ENCODE measurements at regions not wholly inside any gene's neighbourhood (a gene's known extent, or its start where the extent isn't known, plus 50 kb on each side); places are given as distances from the start of the nearest gene placed in this dataset.

- no peak overlapping the region for H3K4me3 ChIP-seq (ENCODE audit: control insufficient read depth, low read depth, low read length)
- TF ChIP-seq CTCF (conservative IDR thresholded peaks at IDR 0.05; ENCODE audit: control insufficient read depth, insufficient read depth, low read depth, low read length) = no peak
- peak; percentile 67 for DNase-seq (ENCODE audit: low read depth)
Measured at GRCh38 chr6:16966791-16967469, 134.9 kb upstream of the STMND1 start.

- H3K4me3 ChIP-seq (ENCODE audit: control insufficient read depth, low read depth, low read length) = no peak overlapping the region
- DNase-seq (ENCODE audit: low read depth) = no peak
- no peak for TF ChIP-seq CTCF (conservative IDR thresholded peaks at IDR 0.05; ENCODE audit: control insufficient read depth, insufficient read depth, low read depth, low read length)
Measured at GRCh38 chr6:16965689-16966088, 136.2 kb upstream of the STMND1 start.

GRCh38 chr6:16964553-16965499, 137.0 kb upstream of the STMND1 start:
- H3K4me3 ChIP-seq (ENCODE audit: control insufficient read depth, low read depth, low read length) = no peak overlapping the region

GRCh38 chr6:16961577-16961976, 140.3 kb upstream of the STMND1 start:
- DNase-seq (ENCODE audit: low read depth) = no peak
- H3K4me3 ChIP-seq (ENCODE audit: control insufficient read depth, low read depth, low read length) = no peak overlapping the region
- no peak for TF ChIP-seq CTCF (conservative IDR thresholded peaks at IDR 0.05; ENCODE audit: control insufficient read depth, insufficient read depth, low read depth, low read length)

More at GRCh38 chr6:16964553-16965499, 137.0 kb upstream of the STMND1 start:
- peak; percentile 67 for DNase-seq (ENCODE audit: low read depth)
- peak; percentile 98 for TF ChIP-seq CTCF (conservative IDR thresholded peaks at IDR 0.05; ENCODE audit: control insufficient read depth, insufficient read depth, low read depth, low read length)

- no peak for DNase-seq (ENCODE audit: low read depth)
- no peak for TF ChIP-seq CTCF (conservative IDR thresholded peaks at IDR 0.05; ENCODE audit: control insufficient read depth, insufficient read depth, low read depth, low read length)
- no peak overlapping the region for H3K4me3 ChIP-seq (ENCODE audit: control insufficient read depth, low read depth, low read length)
Measured at GRCh38 chr6:16959789-16960188, 142.1 kb upstream of the STMND1 start.

GRCh38 chr6:16956361-16956760, 145.5 kb upstream of the STMND1 start:
- peak; percentile 1 for TF ChIP-seq CTCF (conservative IDR thresholded peaks at IDR 0.05; ENCODE audit: control insufficient read depth, insufficient read depth, low read depth, low read length)
- peak; percentile 22 for DNase-seq (ENCODE audit: low read depth)
- H3K4me3 ChIP-seq (ENCODE audit: control insufficient read depth, low read depth, low read length) = no peak overlapping the region

Data from fibroblast of mammary gland (primary cell).